Fibroblast of villous mesenchyme (primary cell): ENCODE measurements at regions not wholly inside any gene's neighbourhood (a gene's known extent, or its start where the extent isn't known, plus 50 kb on each side); places are given as distances from the start of the nearest gene placed in this dataset.

Experiments used
- DNase-seq: peaks from one replicate; pipeline ENCODE4 v3.0.0-alpha.2; 2010; ENCODE audit warnings: low read depth
- H3K4me3 ChIP-seq: 2 replicates; pipeline ENCODE4 v1.5.1; 2011; ENCODE audit warnings: low read depth, mild to moderate bottlenecking, low read length
- TF ChIP-seq, protein P1 (sequence below): IDR thresholded peaks from 2 replicates; pipeline ENCODE4 v1.5.1; 2012; ENCODE audit warnings: low read depth, mild to moderate bottlenecking, low read length; ENCODE audit not compliant: insufficient read depth

DNA sequence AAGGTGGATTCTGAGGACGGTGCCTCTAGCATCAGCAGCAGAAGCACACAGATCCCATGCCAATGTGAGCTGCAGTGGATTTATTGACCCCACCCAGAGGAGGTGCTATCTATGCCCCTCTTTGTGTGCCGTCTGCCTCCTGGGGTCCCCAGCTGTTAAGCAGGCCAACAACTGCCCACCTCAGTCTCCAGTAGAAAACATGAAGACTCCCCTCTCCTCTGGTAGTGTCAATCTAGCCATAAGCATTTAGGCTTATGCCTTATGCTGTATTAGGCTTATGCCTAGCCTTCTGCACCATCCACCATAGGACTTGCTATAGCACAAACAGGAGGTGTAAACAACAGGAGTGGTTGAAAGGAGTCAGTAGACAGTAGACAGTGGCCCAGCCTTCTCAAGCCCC lies 417.9 kb upstream of the C16orf82 start:
- H3K4me3 ChIP-seq, result no peak overlapping the region
- TF ChIP-seq, protein P1, sequence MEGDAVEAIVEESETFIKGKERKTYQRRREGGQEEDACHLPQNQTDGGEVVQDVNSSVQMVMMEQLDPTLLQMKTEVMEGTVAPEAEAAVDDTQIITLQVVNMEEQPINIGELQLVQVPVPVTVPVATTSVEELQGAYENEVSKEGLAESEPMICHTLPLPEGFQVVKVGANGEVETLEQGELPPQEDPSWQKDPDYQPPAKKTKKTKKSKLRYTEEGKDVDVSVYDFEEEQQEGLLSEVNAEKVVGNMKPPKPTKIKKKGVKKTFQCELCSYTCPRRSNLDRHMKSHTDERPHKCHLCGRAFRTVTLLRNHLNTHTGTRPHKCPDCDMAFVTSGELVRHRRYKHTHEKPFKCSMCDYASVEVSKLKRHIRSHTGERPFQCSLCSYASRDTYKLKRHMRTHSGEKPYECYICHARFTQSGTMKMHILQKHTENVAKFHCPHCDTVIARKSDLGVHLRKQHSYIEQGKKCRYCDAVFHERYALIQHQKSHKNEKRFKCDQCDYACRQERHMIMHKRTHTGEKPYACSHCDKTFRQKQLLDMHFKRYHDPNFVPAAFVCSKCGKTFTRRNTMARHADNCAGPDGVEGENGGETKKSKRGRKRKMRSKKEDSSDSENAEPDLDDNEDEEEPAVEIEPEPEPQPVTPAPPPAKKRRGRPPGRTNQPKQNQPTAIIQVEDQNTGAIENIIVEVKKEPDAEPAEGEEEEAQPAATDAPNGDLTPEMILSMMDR, result no peak
- DNase-seq, result no peak

DNA sequence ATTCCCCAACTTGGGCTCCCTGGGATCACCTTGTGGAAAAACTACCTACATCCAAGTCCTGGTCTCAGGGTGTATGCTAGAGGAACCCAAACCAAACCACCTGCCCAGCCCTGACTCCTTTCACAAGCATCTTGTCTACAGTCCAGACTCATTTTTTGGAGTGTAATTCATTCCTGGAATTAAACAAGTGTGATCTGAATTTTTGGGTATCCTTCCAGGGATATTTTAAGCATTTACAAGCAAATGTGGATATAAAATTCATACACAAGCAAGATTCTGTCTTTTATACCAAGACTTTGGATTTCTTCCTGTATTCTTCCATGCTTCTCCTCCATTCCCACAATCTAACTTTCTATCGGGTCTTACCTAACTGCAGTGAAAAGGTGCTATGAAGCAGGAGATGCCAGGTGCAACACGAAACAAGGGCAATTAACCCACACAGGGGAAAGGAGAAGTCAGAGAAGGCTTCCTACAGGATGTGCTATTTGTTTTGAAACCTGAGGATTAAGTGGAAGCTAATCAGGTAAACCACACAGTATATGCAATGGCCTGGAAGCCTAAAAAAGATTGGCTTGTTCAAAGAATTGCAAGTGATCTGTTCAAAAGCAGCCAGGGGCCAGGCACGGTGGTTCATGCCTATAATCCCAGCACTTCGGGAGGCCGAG lies 417.2 kb upstream of the C16orf82 start:
- H3K4me3 ChIP-seq, result no peak overlapping the region
- no peak for DNase-seq
- TF ChIP-seq, protein P1, result no peak

DNA sequence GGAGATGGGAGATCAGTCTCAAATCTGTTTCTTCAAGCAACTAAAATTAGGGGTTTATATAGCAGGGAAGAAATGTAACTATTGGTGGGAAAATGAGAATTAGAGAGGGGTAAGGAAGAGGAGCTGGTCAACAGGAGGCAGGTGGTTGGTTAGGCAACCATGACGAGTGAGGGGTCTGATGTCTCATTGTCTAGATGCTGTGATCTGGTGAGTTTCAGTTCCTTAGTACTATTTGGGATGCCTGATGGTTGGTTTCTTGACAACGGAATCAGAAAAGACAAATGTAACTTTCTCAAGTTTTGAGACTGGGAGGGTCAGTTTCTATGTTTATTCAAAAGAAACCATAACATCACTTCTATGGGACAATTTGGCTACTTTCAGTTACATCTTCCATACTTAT lies 415.3 kb upstream of the C16orf82 start:
- no peak for DNase-seq
- no peak overlapping the region for H3K4me3 ChIP-seq
- TF ChIP-seq, protein P1, result no peak

DNA sequence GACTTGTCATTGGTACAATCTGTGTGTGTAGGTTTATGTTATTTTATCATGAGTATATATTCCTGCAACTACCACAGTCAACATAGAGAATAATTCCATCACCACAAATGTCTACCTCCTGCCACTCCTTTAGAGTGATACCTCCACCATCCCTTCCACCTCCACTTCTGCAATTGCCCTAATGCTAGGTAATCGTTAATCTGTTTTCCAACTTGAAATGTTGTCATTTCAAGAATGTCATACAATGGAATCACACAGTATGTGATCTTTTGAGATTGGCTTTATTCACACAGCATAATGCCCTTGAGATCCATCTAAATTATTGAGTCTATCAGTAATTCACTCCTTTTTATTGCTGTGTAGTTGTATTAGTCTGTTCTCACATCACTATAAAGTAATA lies 414.8 kb upstream of the C16orf82 start:
- H3K4me3 ChIP-seq, result no peak overlapping the region
- no peak for DNase-seq
- TF ChIP-seq, protein P1, result no peak

DNA sequence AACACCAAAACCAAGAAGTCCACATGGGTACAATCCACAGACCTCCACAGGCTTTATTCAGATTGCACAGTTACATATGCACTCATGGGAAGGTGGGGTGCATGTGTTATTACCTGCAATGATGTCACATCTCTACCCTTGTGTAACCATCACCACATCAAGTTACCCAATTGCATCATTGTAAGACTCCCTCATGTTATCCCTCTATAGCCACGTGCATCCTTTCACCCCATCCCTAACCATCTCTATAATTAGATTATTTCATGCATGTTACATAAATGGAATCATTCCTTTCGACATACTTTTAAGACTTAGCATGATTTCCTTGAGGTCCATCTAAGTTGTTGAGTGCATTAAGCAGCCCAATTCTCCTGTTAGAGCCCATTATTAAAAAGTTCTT lies 408.2 kb upstream of the C16orf82 start:
- TF ChIP-seq, protein P1, result no peak
- H3K4me3 ChIP-seq, result no peak overlapping the region
- DNase-seq, result no peak

DNA sequence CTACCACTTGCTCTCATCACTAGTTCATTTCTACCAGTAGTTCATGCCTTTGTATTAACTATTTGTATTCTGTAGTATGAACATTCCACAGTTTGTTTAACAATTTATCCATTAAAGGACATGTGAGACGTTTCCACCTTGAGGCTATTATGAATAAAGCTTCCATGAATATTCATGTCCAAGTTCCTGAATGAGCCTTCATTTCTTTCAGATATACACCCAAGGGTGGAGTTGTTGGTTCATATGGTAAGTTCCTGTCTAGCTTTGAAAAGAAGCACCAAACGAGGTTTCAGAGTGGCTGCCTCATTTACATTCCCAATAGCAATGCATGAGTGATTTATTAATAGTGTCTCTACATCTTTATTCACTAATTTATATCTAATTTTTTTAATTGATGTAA lies 407.8 kb upstream of the C16orf82 start:
- DNase-seq, result no peak
- TF ChIP-seq, protein P1, result no peak
- H3K4me3 ChIP-seq, result no peak overlapping the region

DNA sequence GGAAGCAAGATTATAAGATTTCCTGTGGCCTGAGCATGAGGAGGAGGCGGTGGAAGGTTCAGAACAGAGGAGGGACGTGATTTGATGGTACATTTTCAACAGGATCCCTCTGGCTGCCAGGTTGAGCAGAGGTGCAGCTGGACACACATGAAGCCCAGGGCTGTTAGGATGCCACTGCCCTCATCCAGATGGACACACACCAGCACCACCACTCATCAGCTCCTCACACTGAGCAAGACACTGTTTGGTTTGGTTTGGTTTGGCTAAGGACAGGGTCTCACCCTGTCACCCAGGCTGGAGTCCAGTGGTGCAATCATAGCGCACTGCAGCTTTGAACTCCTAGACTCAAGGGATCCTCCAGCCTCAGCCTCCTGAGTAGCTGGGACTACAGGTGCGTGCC lies 402.6 kb upstream of the C16orf82 start:
- TF ChIP-seq, protein P1, result no peak
- no peak overlapping the region for H3K4me3 ChIP-seq

More for the DNA sequence above, 402.6 kb upstream of the C16orf82 start:
- no peak for DNase-seq
